ENCODE measurements at regions not wholly inside any gene's neighbourhood (a gene's known extent, or its start where the extent isn't known, plus 50 kb on each side); places are given as distances from the start of the nearest gene placed in this dataset.

DNA sequence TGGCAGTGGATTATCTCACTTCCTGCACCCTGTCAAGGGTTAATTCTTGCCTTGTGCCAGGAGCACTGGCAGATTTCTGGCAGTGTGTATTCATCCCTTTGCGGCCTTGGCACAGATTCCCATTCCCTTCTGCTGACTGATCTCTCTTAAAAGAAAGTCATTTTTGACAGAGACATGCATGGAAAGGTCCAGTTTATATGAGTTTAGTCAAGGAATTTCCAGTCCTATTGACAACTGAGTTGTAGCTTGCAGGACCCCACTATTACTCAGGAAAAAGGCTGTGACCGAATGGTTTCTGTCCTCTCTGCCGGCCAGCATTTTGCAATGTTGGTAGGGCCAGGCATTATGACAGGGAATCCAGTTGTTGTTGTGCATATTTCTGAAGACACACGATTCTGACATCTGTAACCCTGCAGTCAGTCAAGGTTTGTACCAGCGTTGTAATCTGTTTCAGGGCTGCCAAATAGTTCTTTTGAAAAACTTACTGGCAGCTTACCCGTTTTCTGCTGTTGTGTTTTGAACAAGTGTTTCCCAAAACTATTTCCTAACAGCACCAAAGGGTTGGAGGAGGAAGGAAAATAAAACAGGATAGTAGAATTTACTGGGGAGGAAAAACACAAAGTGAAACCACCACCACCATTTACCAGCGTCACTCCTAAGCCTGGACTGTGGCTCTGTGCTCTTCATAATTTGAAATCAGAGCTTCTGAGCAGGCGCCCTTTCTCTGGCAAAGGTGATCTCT is 243.4 kb upstream of the KLF4 start:
- DNase-seq: peak; percentile 58

DNA sequence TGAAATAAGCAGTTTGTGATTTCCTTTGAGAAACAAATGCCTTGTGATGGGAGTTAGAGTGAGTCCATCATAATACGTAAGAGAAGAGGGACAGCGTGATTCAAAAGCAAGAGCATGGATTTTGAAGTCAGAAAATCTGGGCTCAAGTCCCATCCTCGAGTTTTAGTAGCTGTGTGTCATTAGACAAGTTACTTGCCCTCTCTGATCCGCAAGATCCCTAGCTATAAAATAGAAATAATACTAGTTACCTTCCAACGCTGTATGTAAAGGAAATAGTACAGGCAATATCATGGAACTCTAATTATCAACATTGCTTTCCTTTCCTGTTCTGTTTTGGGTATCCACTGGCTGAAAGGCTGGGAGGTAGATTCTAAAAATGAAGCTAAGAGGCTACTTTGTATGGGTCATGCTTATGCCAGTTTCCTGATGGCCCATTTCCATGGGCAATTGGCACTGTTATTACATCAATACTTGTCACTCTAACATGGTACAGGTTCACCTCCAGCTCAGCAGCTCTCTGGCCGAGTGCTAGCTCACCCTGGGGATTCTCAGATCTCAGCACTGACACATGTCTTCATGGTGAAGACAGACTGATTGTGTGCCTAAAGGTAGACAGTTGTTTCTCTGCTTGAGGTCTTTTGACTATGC is 241.7 kb upstream of the KLF4 start:
- DNase-seq: no peak

DNA sequence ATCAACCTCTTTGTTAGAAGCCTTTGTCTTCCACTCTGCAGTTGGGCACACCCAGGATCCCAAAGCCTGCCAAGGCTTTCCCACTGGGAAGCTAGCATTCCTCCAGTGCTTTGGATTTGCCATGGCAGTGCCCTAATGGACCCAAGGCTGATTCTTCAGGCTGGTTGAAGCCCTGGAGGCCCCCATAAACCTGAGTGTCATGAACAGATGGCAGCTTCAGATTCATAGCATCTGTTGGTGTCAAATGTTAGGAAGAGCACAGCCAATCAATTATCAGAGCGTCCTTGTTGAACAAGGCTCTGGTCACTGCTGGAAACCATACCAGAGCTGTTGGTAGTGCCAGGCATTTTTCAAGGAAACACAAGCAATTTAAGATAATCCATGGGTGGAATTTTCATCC is 241.1 kb upstream of the KLF4 start:
- DNase-seq: no peak

DNA sequence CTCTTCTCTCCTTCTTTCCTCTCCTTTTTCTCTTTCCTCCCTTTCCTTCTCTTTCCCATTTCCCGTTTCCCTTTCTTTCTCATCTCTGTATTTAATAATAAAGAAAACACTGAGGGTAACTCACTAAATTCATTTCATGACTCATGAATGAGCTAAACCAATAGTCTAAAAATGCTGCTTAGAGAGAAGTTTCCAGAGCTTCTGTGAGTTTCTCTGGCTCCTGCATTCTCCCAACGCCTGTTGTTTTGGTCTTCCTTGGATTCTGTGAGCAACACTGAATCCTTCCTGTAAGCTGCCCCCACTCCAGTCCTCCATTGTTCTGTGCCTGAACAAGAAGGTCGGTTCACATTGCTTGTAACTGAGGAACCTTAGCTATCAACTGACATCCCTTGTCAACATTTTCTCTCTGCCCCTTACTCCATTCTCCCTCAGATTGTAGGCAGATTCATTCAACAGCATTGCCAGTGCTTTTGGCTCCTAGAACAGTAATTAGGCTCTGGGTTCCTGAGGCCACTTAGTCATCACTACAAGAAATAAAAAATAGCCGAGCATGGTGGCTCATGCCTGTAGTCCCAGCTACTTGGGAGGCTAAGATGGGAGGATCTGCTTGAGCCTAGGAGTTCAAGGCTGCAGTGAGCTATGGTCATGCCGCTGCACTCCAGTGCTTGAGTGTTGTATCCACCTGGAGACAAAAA is 237.7 kb upstream of the KLF4 start:
- peak; percentile 72 for DNase-seq

DNA sequence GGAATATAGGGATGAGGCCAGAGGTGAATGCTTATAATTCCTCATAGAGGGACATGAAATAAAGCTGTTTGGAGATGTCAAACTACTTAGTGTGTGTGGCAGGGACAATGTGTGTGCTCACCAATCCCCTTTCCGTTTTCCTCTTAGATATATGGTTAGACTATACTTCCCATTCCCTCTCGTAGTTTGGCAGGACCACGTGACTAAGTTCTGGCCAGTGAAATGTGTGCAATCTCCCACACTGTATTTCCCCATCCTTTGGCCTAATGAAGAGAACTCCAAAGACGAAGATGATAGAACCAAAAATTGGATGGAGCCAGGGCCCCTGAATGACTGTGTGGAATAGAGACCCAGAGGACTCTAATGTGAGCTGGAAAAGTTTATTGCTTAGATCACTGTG is 233.4 kb upstream of the KLF4 start:
- no peak for DNase-seq

DNA sequence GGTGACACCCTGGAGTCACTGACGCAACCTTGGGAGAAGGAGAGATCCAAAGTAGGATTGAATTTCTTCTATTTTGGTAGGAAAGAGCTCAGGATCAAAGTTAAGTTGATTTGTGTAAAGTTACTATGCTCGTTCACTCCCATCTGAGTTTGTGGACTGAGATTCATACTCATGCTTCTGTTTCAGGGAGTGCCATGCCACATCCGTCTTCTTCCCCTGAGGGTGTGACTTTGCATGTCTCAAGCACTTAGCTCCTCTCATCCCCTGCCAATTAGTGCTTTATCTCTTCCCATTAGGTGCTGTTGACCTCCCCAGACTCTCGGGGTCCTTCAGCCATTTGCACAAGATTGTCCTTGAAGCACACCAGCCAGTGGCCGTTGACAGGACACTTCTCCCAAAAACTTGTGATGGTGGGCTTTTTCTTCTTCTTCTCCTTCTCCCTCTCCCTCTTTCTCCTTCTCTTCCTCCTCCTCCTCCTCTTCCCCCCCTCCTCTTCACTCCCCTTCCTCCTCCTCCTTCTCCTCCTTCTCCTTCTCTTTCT is 232.2 kb upstream of the KLF4 start:
- no peak for DNase-seq

DNA sequence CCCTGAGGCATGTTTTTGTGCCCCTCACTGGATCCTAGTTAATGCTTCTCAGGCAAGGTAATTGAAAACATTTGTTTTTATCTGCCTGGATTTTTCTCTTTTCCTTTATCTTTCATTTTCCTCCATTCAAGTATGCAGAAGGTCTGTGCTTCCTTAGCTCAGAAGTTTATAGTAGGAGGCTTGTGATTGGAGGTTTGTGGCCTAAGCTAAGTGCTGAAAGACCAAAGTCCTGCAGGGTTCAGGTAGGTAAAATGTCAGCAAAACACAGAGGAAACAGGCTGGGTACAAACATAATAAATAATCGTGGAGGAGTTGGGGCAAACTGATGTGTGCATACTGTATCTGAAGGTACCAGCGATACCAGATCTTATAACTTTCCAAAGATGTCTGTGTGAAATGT is 230.9 kb upstream of the KLF4 start:
- no peak for DNase-seq

DNA sequence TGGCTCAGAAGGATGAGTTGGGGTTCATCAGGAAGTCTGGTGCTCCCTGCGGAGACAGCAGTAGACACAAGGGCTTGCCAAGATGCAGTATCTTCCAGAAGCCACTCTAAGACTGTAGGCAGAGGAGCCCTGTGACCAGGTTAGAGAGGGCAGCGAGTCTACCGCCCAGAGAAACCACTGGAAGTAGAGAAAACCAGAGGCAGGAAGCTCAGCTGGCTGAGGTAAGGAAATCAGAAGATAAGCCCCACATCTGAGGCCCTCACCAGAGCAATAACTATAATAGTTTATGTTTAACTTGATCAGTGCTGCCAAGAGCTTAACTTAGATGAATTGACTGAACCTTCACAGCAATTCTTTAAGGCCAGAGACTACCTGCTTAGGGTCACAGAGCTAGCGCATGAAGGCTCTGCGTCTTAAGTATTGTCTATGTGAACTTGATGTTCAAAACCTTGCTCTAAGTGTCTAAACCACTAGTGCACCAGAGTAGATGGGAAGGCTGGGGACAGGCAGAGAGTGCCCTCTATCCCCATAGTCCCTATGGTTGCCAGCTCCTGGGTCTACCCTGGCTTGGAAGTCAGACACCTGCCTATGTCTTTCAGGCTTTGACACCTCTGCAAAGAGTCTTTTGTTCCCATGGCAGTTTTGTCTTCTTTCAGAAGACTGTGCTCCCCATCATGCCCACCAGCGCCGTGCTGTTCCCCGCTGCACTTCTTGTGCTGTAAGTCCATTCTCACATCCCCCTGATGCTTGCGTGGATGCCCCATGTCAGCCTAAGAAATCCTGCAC is 228.2 kb upstream of the KLF4 start:
- no peak for DNase-seq

DNA sequence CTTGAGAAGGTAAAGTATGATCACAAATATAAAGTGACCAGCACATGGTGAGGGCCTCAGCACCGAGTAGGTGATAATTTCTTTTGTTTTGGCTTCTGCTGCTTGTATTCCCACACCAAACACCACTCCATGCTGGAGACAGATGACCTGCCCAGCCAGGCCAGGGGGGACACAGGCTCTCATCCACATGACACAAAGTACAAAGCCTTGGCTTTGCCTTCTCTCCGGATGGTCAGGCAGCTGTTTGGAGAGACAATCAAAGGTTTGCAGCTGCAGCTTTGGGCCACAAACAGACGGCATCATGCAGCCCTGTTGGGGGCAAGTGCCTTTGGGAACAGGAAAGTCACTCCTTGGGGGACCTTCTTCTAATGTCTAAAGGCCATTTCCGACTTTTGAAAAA is 226.2 kb upstream of the KLF4 start:
- DNase-seq: no peak

DNA sequence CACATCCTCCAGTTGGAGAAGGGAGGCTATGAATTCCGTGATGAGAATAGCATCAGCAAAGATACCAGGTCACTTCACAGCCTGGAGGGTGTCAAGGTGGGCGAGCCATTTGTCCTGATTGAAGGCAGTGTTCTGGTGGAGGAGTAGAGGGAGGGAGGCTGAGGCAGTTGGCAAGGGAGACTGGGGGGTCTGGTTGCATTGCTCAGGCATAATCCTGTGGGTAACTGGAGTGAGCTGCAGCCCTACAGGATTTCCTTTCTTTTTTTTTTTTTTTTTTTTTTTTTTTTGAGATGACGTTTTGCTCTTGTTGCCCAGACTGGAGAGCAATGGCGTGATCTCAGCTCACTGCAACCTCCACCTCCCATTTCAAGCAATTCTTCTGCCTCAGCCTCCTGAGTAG is 223.9 kb upstream of the KLF4 start:
- DNase-seq: no peak

DNA sequence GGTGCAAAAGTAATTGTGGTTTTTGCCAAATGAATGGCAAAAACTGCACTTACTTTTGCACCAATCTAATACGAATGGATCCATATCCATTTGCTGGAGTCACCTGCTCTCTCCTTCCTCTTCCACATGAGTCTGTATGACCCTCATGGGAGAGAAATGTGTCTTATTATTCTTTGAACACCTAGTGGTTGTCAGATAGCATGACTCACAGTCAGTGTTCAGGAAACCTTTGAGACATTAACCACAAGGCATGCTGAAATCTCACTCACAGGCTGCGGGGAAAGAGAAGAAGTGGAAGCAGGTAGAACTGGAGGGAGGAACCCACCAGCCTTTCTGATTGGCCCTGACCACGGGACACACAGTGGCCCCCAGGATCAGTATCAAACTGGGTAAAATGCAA is 222.8 kb upstream of the KLF4 start:
- peak; percentile 59 for DNase-seq

DNA sequence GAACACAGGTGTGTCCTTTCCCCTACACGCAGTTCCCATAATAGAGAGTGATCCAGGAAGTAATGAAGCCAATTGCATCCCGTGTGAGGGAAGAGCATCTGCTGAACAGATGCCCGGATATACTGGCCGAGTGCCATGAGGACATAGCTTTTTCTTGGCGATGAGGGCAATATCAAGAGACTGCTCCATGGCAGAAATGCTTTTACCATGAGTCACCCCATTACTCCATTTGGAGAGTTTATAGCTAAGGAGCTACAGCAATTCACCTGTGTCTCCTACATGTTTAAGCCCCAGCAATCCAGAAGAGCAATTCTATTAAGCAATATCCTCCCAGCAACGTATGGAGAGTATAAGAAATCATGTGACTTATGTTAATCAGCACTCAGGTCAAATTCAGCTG is 222.0 kb upstream of the KLF4 start:
- peak; percentile 96 for DNase-seq

DNA sequence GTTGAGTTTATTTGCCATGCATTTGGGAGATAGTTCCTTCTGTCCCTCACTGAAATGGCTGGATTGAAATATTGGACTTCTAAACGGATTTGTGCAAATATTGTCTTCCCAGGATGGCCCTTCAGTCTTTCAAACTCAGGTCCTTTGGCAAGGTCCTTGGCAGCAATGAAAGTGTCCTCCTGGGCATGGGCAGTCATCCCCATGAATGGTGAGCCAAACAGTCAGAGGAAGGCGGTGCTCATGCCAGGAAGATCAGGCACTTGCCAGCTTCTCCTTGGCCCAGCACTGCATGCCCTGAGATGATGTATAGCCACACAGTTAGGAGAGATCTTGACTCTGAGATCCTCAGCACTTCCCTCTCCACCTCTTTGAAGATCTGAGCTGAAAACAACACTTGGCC is 221.4 kb upstream of the KLF4 start:
- no peak for DNase-seq

DNA sequence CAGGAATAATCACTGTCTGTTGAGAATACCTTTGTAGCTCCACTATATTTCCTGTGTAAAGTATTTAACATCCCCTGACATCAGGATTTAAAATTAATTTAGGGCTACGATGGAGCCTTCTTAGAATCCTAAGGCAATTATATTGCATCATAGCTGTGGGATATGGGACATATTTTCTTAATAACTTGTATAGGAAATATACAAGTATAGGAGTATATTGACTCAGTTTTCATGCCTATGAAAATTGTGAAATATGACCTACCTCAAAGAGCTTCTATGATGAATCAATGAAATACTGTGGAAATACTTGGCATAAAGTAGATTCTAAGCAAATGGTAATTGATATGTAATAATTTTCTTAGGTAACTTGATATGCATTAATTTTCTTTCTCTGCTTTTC is 221.0 kb upstream of the KLF4 start:
- no peak for DNase-seq

DNA sequence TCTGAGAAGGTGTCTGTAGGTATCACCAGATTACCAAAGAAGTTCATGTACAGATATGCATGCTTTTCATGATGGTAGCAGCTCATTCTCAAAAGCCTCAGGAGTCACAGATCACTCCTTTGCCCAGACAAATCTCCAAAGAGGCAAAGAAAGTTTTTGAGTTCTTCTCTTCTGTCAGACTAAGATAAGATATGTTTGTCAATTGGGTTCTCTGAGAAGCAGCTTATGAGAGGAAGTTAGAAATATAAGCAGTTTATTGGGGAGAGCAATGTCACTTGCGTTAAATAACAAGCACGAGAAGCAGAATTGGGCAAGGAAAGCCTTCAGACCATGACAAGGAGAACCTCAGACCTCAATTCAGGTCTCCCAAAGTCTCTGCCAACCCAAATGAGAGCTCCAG is 219.2 kb upstream of the KLF4 start:
- no peak for DNase-seq

DNA sequence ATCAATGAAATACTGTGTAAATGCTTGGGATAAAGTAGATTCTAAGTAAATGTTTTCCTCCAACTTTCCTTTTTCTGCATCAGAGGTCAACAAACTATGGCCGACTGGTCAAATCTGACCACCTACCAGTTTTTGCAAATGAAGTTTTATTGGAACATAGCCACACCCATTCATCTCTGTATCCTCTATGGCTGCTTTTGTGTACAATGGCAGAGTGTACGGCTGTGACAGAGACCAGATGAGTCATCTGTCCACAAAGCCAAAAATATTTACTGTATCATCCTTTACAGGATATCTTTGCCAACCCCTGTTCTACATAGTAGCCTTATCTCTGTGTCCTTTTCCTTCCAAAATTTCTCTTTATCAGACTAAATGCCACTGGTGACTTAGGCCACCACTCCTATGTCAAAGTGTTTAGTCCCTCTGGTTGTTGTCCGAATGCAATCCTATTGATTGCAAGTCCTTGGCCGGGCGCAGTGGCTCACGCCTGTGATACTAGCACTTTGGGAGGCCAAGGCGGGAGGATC is 218.4 kb upstream of the KLF4 start:
- DNase-seq: no peak

DNA sequence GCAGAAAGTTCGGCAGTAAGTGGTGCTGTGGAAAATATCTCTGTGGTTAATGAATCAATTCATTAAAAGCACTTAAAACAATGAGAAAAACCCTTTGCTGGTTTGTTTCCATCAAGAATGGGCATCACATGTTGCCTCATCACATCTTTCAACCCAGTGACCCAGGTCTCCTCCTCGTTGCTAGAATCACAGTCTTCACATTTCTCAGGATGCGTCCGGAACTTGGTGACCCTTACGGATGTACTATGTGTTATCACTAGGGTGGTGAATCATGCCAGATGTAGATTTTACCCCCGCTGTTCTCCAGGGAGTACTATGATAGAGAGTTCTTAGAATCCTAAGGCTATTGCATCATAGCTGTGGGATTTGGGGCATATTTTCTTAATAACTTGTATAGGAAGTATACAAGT is 217.9 kb upstream of the KLF4 start:
- no peak for DNase-seq

DNA sequence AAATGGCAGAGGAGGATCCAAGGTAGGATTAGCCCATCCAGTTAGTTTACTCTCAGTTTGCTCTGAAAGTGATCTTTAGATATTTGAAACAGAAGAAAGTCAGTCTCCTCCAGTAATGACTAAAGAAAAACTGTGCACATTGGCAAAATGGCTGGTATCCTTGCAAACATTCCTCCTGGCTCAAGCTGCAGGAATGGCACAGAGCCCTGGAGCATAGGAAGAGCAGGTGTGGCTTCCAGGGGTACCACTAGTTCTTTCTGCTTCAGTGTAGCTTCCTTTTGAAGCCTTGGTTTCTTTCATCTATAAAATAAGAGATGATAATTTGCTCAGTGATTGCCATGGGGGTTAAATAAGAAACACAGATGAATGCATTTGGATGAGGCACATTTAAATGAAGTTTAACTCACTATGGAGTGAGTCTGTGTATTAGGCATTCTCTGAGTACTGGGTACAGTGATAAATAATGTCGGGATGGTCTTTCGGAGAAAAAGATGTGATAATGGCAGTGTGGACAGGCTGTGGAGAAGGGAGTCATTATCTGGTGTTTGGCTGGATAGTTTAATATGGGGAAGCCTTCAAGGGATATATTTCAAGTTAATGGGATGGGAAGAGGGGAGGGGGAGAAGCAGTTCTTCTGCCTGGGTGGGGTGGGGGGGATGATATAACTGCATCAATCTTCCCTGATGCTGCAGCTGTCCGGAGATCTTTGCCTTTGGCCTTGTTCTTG is 217.3 kb upstream of the KLF4 start:
- no peak for DNase-seq

DNA sequence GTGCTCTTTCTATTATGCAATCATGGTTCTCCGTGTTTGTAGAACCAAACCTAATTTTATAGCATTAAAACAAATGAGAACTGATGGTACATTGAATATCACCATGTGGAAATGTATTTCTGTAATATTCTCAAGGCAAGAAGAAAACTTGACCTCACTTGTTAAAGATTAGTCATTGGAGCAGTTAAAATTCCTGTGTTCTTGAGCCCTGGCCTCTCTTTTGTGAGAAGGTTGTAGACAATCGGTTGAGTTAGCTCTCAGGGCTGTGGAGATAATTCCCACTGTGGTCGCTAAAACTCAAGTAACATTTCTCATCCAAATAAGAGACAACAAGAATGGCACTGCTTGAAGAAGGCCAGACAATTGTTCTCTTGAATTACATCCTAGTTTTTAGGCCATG is 216.0 kb upstream of the KLF4 start:
- DNase-seq: no peak

DNA sequence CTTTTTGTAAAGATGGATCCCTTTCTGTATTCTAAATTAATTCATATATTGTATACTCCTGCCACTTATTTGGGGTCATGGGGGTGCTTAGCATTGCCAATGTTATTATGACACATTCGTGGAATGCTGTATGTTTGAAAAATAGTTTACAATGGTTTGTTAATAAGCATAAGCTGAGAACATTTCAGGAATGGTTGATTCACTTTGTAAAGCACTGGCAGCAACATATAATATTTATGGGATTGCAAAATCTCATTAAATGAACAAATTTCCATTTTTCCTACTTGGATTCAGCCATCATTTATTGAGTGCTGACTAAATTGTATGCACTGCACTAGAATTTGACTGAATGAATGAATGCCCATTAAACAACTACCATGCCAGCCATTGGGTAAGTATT is 215.2 kb upstream of the KLF4 start:
- no peak for DNase-seq

DNA sequence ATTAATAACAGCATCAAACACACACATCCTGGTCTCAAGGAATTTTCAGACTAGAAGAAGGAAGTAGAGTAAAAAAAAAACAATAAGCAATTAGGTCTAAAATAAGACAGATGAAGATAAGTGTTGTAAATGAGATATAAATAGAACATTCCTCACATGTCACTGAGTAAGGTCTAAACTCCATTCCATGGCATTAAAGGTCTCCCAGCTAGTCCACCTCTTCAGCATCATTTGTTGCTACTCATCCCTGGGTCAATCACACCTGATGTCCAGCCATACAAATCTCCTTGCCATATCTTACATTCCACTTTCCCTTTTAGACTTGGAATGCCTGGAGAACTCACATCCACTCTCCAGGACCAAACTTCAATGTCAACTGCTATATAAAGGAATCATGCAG is 214.1 kb upstream of the KLF4 start:
- DNase-seq: no peak

DNA sequence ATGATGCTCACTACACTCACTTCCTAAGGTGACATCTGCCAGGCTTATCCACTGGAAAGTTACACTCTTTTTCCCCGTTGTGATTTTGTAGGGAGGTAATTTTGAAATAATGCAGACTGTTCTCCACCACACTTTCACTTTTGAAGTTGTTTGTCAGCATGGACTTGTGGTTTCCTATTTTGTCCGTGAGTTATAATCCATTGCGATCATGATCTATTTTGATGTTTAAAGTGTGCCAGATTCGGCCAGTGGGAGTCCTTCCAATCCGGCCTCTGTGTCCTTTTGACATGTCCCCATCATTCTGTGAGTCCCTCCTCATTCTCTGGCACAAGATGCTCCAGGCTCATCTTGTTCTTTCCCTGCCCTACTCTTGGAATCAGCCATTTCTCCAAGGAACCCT is 211.3 kb upstream of the KLF4 start:
- no peak for DNase-seq

Data from dermis blood vessel endothelial cell (primary cell).